Stimulated activated naive CD8-positive, alpha-beta T cell treated with anti-CD3 and anti-CD28 coated beads, Interleukin-15, Interleukin-2, amounts not matched to agents 100 U/mL and 50 U/mL, for 24 hours (primary cell): ENCODE measurements at regions not wholly inside any gene's neighbourhood (a gene's known extent, or its start where the extent isn't known, plus 50 kb on each side); places are given as distances from the start of the nearest gene placed in this dataset.

ENCODE experiments used
- ATAC-seq: fragments of 150-1000 bp; cut with Tn5 transposase; one replicate; pipeline ENCODE4 v1.10.0; 2021
- DNase-seq: peaks from one replicate; pipeline ENCODE4 v3.0.0; 2021

DNA sequence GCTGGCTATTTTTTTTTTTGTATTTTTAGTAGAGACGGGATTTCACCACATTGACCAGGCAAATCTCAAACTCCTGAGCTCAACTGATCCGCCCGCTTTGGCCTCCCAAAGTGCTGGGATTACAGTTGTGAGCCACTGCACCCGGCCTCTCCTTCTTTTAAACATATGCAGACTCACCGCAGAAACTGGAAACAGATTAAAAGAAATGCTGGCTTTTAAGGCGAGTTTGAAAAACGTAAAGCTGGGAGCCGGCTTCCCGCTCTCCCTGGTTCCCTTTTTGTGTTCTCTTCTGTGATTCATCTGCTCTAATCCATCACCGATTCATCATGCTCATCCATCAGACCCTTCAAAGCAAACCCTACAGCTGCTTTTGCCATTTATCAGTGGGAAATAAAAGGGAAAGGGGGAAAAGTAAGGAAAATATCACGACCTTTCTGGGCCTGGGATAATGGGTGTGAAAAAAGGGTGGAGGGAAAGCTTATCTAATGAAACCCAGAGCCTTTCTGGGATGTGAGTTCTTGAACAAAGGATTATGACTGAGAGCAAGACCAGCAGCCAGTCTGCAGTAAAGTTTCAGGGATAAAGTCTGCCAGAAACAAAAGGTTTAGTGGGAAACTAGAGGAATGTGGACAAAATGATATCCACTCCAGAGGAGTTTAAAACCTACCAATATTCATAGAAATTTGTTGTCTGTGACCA lies 92.3 kb upstream of the LRIG1 start:
- no peak for ATAC-seq
- no peak for DNase-seq

DNA sequence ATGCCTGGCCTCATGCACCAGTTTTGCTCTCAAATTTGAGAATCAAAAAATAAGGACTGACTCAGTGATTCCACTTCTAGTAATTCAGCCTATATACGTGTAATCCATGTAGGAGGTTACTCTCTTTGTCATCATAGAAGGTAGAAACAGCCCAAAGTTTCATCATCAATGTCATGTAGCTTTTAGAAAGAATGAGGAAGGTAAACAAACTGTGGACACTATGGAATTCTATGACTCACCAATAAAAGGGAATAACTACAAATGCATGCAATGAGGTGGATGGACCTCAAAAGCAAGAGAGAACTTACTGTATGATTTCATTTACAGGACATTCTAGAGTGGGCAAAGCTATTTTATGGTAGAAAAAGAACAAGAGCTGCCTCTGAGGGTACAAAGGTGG lies 93.2 kb upstream of the LRIG1 start:
- ATAC-seq (no peak), DNase-seq (no peak)

DNA sequence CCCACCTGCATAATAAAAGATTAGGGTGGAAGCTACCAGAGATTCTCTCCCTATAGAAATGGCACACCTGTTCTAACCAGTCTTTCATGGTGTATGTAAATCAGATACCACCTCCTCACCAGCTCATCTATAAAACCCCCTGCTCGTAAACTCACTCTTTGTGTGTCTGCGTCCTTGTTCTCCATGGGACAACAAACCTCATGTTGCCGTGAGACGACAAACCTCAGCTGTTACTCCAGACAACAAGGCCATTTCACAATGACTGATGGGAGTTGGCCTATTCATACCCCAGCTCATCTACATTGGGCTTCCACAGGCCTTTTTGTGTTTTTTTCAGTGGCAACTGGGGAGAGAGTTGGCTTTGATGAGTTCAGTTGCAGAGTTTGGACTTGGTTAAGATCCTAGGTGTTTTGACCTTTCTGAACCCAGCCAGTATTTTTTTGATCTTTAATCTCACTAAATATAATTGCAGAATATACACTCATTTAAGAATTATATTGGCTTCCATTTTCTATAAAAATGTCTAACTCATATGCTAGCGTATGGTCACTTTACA lies 96.6 kb upstream of the LRIG1 start:
- no peak for ATAC-seq
- DNase-seq, result no peak

DNA sequence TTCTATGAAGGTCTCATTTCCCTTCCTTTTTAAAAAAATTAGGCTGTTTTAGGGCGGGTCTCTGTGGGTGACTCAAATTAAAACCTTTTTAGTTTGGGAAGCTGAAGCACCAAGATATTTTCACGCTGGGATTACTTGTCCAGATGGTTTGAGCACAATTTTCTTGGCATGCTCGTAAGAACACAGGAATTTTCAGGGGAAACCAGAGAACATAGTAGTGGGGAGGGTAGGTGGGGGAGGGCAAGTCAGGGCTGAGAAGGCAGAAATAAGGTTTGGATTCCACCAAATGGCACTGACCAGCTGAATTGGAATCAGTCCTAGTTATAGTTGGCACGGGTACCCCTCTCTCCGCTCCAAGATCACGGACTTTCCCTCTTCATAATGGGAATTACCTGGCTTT lies 97.3 kb upstream of the LRIG1 start:
- DNase-seq (no peak), ATAC-seq (no peak)

DNA sequence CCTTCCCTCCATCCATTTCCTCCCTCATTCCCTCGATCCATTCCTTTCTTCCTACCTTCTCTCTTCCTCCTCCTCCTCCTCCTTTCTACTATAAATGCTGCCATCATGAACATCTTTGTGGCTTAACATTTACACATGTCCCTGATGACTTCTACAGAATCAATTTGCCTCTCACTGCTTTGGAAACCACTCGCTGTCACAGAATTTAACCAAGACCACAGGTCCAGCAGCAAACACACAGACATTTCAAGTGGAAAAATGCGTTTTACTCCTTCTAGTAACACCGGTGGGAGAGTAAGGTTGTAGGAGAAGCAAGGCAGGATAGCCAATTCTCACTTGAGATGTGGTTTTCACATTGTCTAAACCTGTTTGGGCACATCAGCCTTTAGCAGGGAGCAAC lies 101.4 kb upstream of the LRIG1 start:
- no peak for DNase-seq

DNA sequence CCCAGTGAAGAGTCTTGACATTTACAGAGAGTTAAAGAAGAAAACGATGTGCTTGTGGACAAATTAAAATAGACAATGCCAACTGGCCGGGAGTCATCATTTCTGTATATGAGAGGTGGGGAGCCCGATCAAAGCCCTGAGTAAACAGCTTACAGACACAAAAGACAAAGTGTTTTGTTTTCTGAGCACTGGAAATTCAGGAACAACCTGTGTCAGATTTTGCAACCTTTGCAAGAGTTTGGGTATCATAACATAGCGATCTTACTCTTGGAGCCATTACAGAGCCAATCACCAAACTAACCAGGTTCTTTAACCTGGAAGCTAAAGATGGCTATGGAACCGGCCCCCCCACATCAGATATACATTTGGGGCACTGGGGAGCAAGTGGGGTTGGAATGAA lies 101.9 kb upstream of the LRIG1 start:
- DNase-seq, result no peak
- no peak for ATAC-seq

More for the DNA sequence above, 101.4 kb upstream of the LRIG1 start:
- no peak for ATAC-seq

DNA sequence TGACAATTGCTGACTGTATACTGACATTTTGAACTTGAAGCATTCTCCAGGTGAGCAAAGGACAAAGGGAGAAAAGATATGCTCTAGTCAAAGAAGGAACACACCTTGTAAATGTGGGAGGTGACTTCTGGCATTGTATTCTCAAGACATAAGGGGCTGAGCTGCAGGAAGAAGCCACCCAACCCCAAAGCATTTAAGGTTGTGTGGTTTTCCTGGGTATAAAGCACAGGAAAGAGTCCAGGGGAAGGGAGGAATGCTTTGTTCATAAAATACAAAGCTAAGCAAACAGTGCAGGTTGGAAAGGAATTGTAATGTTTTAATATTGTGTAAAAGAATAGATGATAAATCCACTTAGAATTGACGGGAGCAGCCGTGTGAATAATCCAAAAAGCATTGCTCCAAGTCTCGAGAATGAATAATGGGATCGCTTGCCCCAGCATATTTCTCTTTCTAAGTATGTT lies 102.4 kb upstream of the LRIG1 start:
- no peak for ATAC-seq
- no peak for DNase-seq

DNA sequence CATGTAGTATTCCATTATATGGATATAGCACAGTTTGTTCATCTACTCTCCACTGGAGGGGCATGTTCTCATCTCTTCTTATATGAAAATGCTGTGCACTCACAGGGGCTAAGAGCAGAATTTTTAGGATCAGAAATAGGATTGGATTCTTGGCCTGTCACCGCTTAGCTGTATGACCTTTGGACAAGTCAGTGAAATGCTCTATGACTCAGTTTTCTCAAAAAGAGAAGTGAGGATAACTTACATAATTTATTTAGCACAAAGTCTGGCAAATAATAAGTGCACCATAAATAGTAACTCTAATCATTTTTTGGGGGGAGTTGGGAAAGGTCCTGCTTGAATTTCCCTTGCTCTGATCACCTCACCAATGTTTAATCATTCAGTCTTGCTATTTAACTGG lies 103.7 kb upstream of the LRIG1 start:
- DNase-seq, result no peak

DNA sequence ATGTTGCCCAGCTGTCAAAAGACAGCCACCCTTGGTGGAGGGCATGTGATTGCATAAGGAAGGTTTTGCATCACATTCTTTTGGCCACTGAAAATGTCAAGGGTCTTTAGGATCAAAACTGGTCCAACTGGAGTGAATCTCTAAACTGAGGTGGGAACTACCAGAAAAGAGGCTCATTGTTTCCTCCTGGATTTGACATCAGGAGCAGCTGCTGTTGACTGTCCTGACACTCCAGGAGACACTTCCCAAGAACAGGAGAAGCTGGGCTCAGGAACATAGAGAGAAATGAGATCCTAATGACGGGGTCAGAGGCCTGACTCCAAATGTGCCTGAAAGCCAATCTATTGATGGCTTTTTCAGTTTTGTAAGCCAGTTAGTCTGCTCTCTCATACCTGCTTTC lies 105.3 kb upstream of the LRIG1 start:
- DNase-seq (no peak), ATAC-seq (no peak)

More for the DNA sequence above, 103.7 kb upstream of the LRIG1 start:
- no peak for ATAC-seq

DNA sequence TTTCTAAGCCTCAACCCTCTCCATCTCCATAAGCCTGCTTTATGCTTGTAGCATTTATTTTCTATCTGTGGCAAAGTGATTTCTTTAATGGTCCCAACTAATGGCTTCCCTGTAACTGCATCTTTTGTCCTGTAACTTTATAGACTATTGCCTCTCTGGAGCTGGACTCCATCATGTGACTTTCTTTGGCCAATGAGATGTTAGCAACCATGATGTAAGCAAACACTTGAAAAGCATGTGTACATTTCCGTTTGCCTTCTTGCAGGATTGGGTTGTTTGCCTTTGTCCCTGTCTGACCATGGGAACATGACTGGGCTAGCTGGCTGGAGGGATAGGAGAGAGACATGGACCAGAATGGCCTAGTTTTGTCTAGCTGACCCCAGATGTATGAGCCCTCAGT lies 106.0 kb upstream of the LRIG1 start:
- DNase-seq, result no peak
- ATAC-seq, result no peak

DNA sequence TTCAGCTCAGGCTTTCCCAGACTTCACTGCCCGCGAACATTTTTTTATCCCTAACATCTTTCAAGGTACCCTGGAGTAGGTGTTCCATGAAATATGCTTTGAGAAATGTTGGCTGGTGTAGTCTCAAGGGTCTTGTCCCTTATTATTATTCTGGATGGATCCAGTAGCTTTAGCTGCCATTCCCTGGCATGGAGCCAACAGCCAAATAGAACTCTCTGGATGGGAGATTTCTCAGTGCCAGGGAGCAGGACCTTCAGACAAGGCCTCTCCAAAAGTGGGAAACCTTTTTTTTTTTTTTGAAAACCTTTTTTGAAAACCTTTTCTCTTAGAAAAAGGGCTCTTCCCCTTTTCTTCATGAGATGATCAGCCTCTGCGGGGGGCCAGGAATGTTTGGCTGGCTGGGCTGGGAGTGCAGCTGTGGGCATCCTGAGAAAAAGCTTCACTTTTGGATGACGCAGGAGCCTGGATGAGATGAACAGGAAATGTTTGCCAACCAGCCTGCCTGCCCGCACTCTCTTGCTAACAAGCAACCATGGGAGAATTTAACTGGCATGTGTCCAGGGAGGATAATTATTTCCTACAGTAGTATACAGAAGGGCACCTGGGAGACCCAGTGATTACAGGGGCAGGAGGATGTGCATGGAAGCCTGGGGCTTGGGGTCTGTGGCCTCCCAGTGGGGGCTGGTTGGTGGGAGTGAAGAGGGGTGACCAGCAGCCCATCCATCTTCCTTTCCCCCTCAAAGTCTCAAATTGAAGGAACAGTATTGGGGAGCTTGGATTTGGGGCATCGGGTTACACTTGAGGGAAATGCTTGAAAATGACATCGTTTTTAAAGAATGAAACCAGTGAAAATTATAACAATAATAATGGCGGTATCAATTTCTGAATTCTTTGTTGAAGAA lies 109.1 kb upstream of the LRIG1 start:
- DNase-seq (no peak), ATAC-seq (no peak)

DNA sequence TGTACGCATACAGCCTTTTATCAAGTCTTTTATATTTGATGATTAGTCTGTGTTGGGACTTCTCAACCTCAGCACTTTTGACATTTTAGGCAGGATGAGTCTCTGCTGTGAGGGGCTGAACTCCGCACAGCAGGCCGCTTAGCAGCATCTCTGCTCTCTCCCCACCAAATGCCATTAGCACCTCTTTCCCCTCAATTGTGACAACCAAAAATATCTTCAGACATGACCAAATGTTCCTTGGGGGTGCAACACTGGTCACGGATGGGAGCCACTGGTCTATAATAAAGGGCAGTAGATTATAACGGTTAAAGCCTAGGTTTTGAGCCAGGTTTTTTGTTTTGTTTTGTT lies 109.7 kb upstream of the LRIG1 start:
- no peak for DNase-seq

DNA sequence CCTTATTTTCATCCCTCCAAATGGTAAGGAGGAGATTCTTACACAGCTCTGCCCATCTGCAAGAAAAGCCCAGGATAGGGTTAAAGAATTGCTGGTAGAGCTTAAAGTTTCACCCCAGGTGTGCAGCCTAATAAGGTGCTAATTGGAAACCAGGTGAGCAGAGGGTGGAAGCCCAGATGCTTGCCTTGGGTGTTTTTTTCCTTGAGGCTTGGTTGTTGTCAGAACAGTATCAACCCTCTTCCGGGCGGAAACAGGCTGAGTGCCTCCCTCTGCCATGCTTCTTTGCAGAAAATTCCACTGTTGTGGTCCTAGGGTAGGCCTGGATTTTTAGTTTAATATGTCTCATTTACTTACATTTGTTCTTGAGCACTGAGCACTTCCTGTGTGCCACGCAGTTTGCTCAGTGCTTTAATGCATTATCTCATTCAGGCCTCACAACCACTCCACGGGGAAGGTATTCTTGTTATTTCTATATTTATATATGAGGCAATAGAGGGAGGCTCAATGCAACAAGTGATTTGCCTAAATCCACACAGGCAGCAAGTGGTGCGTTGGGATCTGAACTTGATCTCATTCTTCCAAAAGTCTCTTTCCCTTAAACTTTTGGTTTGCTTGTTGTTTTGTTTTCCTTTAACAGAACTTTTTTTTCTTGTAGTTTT lies 115.0 kb upstream of the LRIG1 start:
- ATAC-seq (no peak), DNase-seq (no peak)

More for the DNA sequence above, 109.7 kb upstream of the LRIG1 start:
- ATAC-seq, result no peak

DNA sequence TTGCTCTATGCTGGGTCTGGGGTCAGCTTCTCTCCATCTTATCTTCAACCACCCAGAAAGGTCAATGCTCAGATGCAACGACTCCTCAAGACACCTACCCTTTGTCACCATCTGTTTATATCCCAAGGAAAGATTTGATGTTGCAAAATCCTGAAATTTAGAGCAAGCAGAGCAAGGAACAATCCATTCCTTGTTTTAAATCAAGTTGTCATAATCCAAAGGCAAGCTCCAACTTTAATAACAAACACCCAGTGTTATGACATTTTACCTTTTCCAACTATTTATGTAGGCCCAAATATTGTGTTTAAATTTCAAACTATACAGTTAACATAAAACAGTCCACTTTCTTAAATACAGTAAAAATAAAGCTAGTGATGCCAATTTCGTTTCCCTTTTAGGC lies 116.5 kb upstream of the LRIG1 start:
- DNase-seq (no peak), ATAC-seq (no peak)

DNA sequence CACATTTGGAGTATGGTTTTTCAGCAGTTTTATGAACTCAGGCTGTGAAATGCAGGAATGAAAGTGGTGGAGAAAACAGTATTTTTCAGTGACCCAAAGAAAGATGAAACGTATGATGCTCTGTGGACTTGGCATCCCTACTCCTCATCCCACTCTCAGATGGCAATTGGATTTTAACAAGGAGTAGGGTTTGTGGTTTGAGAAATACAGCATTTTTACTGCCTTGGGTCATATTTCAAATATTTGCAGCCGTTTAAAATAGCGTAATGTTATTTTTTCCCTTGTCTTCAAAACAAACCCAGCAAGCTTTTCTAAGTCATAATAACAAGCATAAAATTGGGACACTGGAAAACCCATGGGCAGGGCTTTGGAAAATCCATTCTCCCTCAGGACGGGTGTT lies 117.2 kb upstream of the LRIG1 start:
- no peak for ATAC-seq
- no peak for DNase-seq

DNA sequence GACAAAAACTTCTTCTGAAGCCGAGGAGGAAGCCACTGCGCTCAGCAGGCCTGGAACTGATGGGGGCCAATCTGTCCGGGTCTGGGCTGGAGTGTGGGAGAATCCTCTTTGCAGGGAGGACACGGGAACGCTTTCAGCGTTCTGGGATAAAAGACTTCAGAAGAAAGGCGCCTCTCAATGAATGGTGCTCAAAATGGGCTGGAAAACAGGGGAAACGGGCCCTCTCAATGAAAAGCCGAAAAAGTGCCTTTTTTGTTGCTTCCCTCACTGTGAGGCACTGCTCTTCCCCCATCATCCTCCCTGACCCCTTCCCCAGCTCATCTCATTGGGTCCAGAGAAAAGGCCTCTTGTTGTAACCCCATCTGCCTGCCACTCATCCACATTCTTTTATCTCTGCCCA lies 119.5 kb upstream of the LRIG1 start:
- ATAC-seq, result no peak
- DNase-seq, result no peak

DNA sequence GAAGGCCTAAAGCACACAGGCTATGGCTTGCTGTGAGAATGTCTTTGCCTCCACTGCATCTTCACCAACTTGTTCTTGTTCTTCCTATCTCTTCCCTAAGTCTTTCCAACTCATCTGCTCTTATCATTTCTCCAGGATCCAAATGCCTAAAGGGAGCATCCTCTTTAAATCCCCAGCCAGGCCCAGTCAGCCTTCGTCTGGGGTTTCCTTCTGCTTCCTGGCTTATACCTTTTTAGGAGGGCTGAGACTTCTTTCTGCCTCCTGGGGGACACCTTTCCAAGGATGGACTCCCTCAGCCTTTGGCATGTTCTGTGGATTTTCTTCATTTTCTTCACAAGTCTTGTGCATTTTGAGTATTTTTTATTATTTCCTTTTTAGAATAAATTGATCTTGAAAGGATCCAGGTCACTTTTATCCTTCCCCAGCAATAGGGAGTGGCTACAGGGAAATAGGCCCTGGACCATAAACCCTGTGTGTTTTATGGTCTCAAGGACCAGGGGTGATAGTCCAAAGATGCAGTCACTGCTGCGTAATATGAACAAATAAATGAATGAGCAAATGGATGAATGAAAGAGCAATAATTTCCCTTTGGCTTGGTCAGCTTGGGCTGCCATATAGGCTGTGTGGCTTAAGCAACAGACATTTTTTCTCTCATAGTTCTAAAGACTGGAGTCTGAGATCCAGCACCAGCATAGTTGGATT lies 122.1 kb upstream of the LRIG1 start:
- no peak for ATAC-seq
- DNase-seq, result no peak

DNA sequence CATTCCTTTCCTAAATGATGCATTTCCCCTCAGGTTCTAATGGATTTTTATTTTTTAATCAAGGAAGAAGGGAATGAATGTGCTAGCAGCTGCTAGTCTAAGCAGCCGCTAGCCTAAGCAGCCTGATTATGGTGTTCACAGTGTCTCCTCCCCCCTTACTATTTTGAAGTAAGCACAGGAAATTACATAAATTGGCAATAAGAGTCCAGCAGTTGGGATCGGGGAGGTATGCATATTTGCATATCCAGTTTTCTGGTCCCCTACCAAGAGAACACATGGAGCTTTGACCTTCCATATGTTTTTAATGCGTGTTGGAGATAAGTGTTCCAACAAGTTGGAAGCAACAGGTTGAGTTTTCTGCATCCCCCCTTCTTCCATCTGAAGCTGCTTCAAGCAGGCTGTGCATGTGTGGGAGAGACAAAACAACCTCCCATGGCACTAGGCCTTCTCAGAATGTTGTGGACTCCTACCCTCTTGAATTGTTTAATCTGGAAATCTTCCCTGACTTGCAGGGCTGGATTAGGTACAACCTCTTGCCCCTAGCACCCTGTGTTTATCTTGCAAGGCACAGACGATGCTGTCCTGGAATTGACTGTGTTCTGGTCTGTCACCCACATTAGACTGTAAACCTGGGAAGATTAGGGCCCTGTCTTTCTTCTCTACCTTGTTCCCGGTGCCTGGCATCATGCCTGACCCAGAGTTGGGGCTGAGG lies 124.8 kb upstream of the LRIG1 start:
- DNase-seq, result no peak
- ATAC-seq, result no peak

DNA sequence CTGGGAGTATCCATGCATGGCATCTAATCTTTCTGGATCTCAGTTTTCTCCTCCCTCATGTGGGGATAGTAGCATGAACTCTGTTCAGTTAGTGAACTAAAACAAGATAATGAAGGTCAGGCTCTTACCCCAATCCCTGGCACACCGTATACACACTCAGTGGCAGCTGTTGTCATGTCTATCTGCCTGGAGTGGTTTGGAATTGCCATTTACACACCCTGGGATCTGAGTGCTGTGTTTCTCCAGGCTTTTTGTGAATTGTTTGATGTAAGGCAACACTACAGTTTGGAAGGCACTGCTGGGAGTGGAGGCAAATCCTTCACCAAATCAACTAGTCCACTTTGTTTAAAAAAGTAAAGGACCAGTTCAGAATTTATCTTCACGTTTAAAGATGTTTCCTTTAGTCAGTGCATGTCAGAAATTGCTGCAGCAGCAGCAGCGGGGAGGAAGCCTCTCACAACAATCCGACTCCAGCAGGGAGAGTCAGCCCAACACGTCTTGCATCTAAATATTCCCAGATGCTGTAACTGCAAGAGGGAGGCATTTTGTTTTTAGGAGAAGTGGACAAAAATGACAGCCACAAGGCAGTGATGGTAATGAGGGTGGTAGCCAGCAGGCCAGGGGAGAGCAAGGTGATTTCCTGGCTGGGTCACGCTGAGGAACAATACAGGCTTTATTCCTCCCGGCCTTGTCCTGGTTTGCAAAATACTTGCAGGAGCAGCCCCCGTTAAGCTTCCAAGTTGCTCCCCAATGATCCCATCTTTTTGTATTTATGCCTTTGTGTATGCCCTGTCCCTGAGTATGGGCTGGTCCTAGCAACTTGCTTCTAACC lies 128.5 kb upstream of the LRIG1 start:
- ATAC-seq (no peak), DNase-seq (no peak)

DNA sequence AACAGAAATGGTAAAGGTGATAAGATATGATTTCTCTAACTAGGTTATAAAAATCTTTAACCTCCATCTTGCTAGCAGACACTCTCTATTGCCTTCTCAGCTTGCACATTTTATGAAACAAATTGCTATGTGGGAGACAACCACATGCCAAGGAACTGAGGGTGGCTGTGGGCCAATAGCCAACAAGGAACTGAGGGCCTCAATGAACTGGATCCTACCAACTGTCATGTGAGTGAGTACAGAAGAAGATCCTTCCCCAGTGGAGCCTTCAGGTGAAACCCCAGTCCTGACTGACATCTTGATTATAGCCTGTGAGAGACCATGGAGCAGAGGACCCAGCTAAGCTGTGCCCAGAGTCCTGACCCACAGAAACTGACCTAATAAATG lies 129.2 kb upstream of the LRIG1 start:
- DNase-seq (no peak), ATAC-seq (no peak)
